Osteoblast (primary cell): ENCODE measurements at regions not wholly inside any gene's neighbourhood (a gene's known extent, or its start where the extent isn't known, plus 50 kb on each side); places are given as distances from the start of the nearest gene placed in this dataset.

ENCODE experiments used
- DNase-seq: peaks from one replicate; pipeline ENCODE4 v3.0.0; 2011; ENCODE audit warnings: low spot score, mixed read lengths; ENCODE audit not compliant: insufficient read length; ENCODE audit errors: missing footprints
- H2AFZ ChIP-seq: 2 replicates; pipeline ENCODE4 v1.6.0; 2011; ENCODE audit warnings: mild to moderate bottlenecking, low read length
- H3K27ac ChIP-seq: 2 replicates; pipeline ENCODE4 v1.5.1; 2011; ENCODE audit warnings: mild to moderate bottlenecking, low read depth, low read length, moderate library complexity
- H3K27me3 ChIP-seq: 2 replicates; pipeline ENCODE4 v1.6.0; 2012; ENCODE audit warnings: mild to moderate bottlenecking, control low read depth, inconsistent platforms, low read length, moderate library complexity; ENCODE audit not compliant: insufficient read depth
- H3K36me3 ChIP-seq: 2 replicates; pipeline ENCODE4 v1.5.1; 2011; ENCODE audit warnings: mild to moderate bottlenecking, low read length, control low read depth, moderate library complexity; ENCODE audit not compliant: insufficient read depth
- H3K4me1 ChIP-seq: 2 replicates; pipeline ENCODE4 v1.5.1; 2011; ENCODE audit warnings: mild to moderate bottlenecking, low read length, control low read depth, moderate library complexity; ENCODE audit not compliant: insufficient read depth
- H3K4me2 ChIP-seq: 2 replicates; pipeline ENCODE4 v1.6.0; 2011; ENCODE audit warnings: mild to moderate bottlenecking, low read length; ENCODE audit not compliant: insufficient read depth
- H3K4me3 ChIP-seq: fragments of 200-600 bp; sonication (generic); 3 replicates; pipeline ENCODE4 v1.5.1; 2012; ENCODE audit warnings: mild to moderate bottlenecking, low read length, inconsistent platforms; ENCODE audit not compliant: insufficient read depth
- H3K79me2 ChIP-seq: 2 replicates; pipeline ENCODE4 v1.6.0; 2012; ENCODE audit warnings: mild to moderate bottlenecking, low read length, control low read depth, inconsistent platforms; ENCODE audit not compliant: insufficient read depth
- H3K9me3 ChIP-seq: 2 replicates; pipeline ENCODE4 v1.5.1; 2011; ENCODE audit warnings: low read depth, low read length, control low read depth
- H4K20me1 ChIP-seq: 2 replicates; pipeline ENCODE4 v1.6.0; 2012; ENCODE audit warnings: mild to moderate bottlenecking, low read length, control low read depth; ENCODE audit not compliant: insufficient read depth
- TF ChIP-seq, protein P1 (sequence below): IDR thresholded peaks from 2 replicates; pipeline ENCODE4 v1.5.1; 2011; ENCODE audit warnings: mild to moderate bottlenecking, low read depth, low read length, moderate library complexity; ENCODE audit errors: extremely low read depth

DNA sequence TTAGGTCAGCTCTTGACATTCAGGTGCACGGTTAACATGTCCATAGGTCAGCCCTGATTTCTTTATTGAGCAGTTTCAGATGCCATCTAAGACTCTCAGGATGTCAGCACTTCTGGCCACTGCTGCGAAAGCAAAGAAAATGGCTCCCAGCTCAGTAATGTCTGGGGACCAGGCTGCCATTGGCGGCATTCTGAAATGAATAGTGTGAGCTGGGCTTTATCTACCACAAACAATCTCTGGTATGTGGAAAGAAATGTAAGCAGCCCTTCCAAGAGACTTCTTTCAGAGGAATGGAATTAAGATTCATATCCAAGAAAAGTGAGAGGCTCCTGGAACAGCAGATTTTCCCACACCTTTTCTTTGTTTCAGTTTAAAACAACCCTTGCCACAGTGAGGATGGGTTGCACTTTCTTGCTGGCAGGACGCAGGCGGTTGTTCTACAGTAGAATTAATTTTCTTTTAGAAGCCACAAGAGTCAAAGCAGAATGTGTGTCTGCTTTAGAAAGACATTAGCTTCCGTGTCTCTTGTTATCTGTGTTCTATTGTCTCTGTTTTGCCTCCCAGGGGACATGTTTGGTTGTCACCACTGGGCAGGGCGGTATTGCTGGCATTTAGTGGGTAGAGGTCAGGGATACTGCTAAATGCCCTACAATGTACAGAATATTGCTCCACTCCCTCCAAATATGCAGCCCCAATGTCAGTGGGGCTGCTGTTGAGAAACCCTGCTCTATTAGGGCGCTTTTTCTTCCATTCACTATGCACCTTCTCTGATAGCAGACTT is 149.9 kb upstream of the ANKH start:
- no peaks in the 10 kb centered on the region for H3K9me3 ChIP-seq
- H3K4me2 ChIP-seq: peak overlapping the region; percentile 43
- DNase-seq: peak; percentile 74
- peaks cover 24% of the 10 kb centered on the region for H3K4me1 ChIP-seq
- no peaks in the 10 kb centered on the region for H3K79me2 ChIP-seq
- no peaks in the 10 kb centered on the region for H3K27me3 ChIP-seq
- no peaks in the 10 kb centered on the region for H3K36me3 ChIP-seq
- H4K20me1 ChIP-seq: no peaks in the 10 kb centered on the region
- peak overlapping the region; percentile 77 for H3K27ac ChIP-seq
- peak overlapping the region; percentile 24 for H2AFZ ChIP-seq
- TF ChIP-seq, protein P1, sequence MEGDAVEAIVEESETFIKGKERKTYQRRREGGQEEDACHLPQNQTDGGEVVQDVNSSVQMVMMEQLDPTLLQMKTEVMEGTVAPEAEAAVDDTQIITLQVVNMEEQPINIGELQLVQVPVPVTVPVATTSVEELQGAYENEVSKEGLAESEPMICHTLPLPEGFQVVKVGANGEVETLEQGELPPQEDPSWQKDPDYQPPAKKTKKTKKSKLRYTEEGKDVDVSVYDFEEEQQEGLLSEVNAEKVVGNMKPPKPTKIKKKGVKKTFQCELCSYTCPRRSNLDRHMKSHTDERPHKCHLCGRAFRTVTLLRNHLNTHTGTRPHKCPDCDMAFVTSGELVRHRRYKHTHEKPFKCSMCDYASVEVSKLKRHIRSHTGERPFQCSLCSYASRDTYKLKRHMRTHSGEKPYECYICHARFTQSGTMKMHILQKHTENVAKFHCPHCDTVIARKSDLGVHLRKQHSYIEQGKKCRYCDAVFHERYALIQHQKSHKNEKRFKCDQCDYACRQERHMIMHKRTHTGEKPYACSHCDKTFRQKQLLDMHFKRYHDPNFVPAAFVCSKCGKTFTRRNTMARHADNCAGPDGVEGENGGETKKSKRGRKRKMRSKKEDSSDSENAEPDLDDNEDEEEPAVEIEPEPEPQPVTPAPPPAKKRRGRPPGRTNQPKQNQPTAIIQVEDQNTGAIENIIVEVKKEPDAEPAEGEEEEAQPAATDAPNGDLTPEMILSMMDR: no peak
- H3K4me3 ChIP-seq: peak overlapping the region; percentile 18

DNA sequence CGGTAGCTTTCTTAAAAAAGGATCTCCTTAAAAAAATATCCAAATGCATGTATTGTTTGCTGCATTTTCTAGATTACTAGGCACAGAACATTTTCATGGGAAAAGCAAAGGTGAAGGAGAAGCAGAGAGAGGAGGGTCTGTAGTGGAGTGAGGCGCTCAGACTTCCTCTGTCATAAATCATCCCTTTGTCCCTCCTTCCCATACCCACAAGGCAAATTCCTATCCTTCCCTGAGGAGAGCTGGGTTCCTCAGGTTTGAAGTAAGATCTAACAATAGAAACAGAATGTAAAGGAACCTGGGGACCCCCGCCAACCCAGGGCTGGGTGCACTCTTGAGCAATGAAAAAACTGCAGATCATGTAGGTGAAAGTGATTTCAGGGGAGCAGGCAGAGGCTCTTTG is 149.2 kb upstream of the ANKH start:
- Histone ChIP-seq H3K4me3 (no peak overlapping the region), H3K79me2 (no peaks in the 10 kb centered on the region), H3K36me3 (no peaks in the 10 kb centered on the region), H3K9me3 (no peaks in the 10 kb centered on the region), H2AFZ (no peak overlapping the region), H3K4me2 (peak overlapping the region; percentile 43), H3K27me3 (no peaks in the 10 kb centered on the region), H3K4me1 (peaks cover 22% of the 10 kb centered on the region), H4K20me1 (no peaks in the 10 kb centered on the region), H3K27ac (peak overlapping the region; percentile 77)
- no peak for DNase-seq
- TF ChIP-seq, protein P1: no peak

DNA sequence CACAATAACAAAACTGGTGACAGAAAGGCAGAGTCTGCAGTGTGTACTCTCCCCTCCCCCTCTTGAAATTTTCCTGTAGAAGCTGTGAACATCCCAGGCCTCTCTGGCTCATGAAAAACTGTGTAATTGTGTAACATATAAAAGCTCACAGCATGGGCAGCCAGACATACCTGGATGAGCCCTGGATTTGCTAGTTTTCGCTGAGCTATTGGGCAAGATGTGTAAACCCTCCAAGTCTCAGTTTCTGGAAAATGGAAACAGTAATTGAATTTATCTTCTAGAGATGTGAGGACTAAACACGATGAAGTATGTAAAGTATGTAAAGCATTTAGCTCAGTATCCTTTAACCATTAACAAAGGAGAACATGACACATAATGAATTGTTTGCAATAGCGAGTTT is 143.2 kb upstream of the ANKH start:
- H3K4me1 ChIP-seq: peaks cover 27% of the 10 kb centered on the region
- H3K27me3 ChIP-seq: no peaks in the 10 kb centered on the region
- no peak overlapping the region for H3K4me3 ChIP-seq
- no peaks in the 10 kb centered on the region for H3K79me2 ChIP-seq
- H3K9me3 ChIP-seq: no peaks in the 10 kb centered on the region
- H2AFZ ChIP-seq: no peak overlapping the region
- peak overlapping the region; percentile 11 for H3K27ac ChIP-seq
- TF ChIP-seq, protein P1: no peak
- H3K36me3 ChIP-seq: no peaks in the 10 kb centered on the region
- no peak for DNase-seq
- H3K4me2 ChIP-seq: peak overlapping the region; percentile 33
- H4K20me1 ChIP-seq: no peaks in the 10 kb centered on the region

DNA sequence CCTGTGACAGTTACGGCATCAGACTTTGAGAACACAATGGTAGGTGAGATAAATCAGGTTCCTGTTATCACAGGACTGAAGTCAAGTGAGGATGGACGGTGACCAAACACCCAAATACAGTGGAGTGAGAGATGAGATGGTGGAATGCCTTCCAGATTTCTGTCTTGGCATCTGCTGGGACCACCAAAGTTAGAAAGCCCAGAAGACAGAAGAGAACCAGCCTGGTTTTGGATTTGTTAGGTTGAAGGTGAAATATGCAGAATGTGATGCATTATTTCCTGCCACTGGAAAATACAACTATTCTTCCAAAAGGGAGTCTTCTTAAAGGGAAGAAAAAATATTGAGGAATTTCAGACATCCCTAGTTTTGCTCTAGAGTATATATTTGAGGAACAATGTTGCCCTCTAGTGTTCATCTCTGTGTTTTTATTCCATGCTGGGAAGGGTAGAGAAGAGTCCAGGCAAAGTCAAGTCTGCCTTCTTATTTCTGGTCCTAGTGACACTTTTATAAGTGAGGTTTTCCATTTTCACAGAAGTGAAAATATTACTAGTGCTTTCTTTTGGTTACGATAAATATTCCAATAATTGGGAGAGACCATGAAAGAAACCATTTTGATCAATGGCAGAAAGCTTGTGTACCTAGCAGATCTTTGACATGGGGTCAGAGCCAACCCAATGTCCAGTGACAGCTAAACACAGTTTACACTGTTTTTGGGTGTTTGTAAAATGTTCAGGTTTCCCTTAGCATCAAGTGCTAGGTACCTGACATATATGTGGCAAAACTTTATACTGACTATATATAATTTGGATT is 142.3 kb upstream of the ANKH start:
- no peaks in the 10 kb centered on the region for H3K79me2 ChIP-seq

More for the DNA sequence above, 142.3 kb upstream of the ANKH start:
- peak overlapping the region; percentile 67 for H2AFZ ChIP-seq
- H4K20me1 ChIP-seq: no peaks in the 10 kb centered on the region
- no peaks in the 10 kb centered on the region for H3K9me3 ChIP-seq
- no peak overlapping the region for H3K4me3 ChIP-seq
- H3K4me2 ChIP-seq: no peak overlapping the region
- H3K36me3 ChIP-seq: no peaks in the 10 kb centered on the region
- peak overlapping the region; percentile 11 for H3K27ac ChIP-seq
- H3K27me3 ChIP-seq: no peaks in the 10 kb centered on the region
- DNase-seq: peak; percentile 89
- H3K4me1 ChIP-seq: peaks cover 35% of the 10 kb centered on the region
- TF ChIP-seq, protein P1: peak; percentile 64
